ENCODE measurements at regions not wholly inside any gene's neighbourhood (a gene's known extent, or its start where the extent isn't known, plus 50 kb on each side); places are given as distances from the start of the nearest gene placed in this dataset.
A peak's percentile ranks its signal among the peaks of the same experiment; 100 is the strongest.
"Not testable (repeated sequence)": the region's sequence is repeated elsewhere in the genome, so short reads cannot be mapped to it uniquely, and the experiment has no call there.

GRCh38 chr15:66959875-66960274, 105.5 kb upstream of the SMAD3 start:
- no peaks in the 10 kb centered on the region for H3K36me3 Mint-ChIP-seq
- H3K27ac Mint-ChIP-seq, result peak overlapping the region in 4 of 6 donors; percentile 15 to 69 (median 32)
- H3K4me3 Mint-ChIP-seq, result no peak overlapping the region
- DNase-seq, result no peak
- H3K27me3 Mint-ChIP-seq, result peaks cover 0 to 5% (median 4%) of the 10 kb centered on the region in 3 donors
- peaks cover 10 to 17% (median 15%) of the 10 kb centered on the region in 3 donors for H3K4me1 Mint-ChIP-seq
- H3K9me3 Mint-ChIP-seq, result no peaks in the 10 kb centered on the region
- no peak for ATAC-seq (ENCODE audit: low read depth in 2 of 2)

GRCh38 chr15:66960519-66960918, 104.9 kb upstream of the SMAD3 start:
- DNase-seq (no peak), ATAC-seq (ENCODE audit: low read depth in 2 of 2) (no peak)
- H3K9me3 Mint-ChIP-seq, result no peaks in the 10 kb centered on the region
- H3K27ac Mint-ChIP-seq, result no peak overlapping the region
- peaks cover 10 to 17% (median 15%) of the 10 kb centered on the region in 3 donors for H3K4me1 Mint-ChIP-seq
- H3K36me3 Mint-ChIP-seq, result no peaks in the 10 kb centered on the region
- H3K4me3 Mint-ChIP-seq, result no peak overlapping the region
- peaks cover 0 to 5% (median 4%) of the 10 kb centered on the region in 3 donors for H3K27me3 Mint-ChIP-seq

- DNase-seq (no peak), ATAC-seq (ENCODE audit: low read depth in 2 of 2) (no peak)
- H3K4me3 Mint-ChIP-seq, result no peak overlapping the region
- no peaks in the 10 kb centered on the region for H3K9me3 Mint-ChIP-seq
- peaks cover 10 to 20% (median 14%) of the 10 kb centered on the region in 3 donors for H3K4me1 Mint-ChIP-seq
- H3K27me3 Mint-ChIP-seq, result peaks cover 0 to 5% (median 0%) of the 10 kb centered on the region in 3 donors
- H3K27ac Mint-ChIP-seq, result no peak overlapping the region
- H3K36me3 Mint-ChIP-seq, result no peaks in the 10 kb centered on the region
Observed at GRCh38 chr15:66961407-66961884, 104.0 kb upstream of the SMAD3 start.

- Mint-ChIP-seq H3K36me3 (no peaks in the 10 kb centered on the region), H3K4me3 (no peak overlapping the region), H3K9me3 (no peaks in the 10 kb centered on the region), H3K4me1 (peaks cover 8 to 21% (median 14%) of the 10 kb centered on the region in 3 donors), H3K27me3 (peaks cover 0 to 5% (median 0%) of the 10 kb centered on the region in 3 donors), H3K27ac (no peak overlapping the region)
- no peak for DNase-seq
- no peak for ATAC-seq (ENCODE audit: low read depth in 2 of 2)
Observed at GRCh38 chr15:66961901-66962300, 103.5 kb upstream of the SMAD3 start.

GRCh38 chr15:66962522-66962921, 102.9 kb upstream of the SMAD3 start:
- Mint-ChIP-seq H3K4me3 (no peak overlapping the region), H3K27ac (no peak overlapping the region), H3K4me1 (peaks cover 1 to 21% (median 10%) of the 10 kb centered on the region in 3 donors), H3K27me3 (peaks cover 0 to 7% (median 0%) of the 10 kb centered on the region in 3 donors), H3K9me3 (no peaks in the 10 kb centered on the region), H3K36me3 (no peaks in the 10 kb centered on the region)
- ATAC-seq (ENCODE audit: low read depth in 2 of 2) (no peak), DNase-seq (no peak)

- no peaks in the 10 kb centered on the region for H3K9me3 Mint-ChIP-seq
- H3K36me3 Mint-ChIP-seq, result no peaks in the 10 kb centered on the region
- H3K4me3 Mint-ChIP-seq, result no peak overlapping the region
Observed at GRCh38 chr15:66963084-66963483, 102.3 kb upstream of the SMAD3 start.

GRCh38 chr15:66963710-66964109, 101.7 kb upstream of the SMAD3 start:
- Mint-ChIP-seq H3K36me3 (no peaks in the 10 kb centered on the region), H3K4me3 (no peak overlapping the region), H3K27ac (peak overlapping the region in 1 of 6 donors; percentile 51), H3K9me3 (no peaks in the 10 kb centered on the region), H3K4me1 (peaks cover 0 to 21% (median 10%) of the 10 kb centered on the region in 3 donors), H3K27me3 (peaks cover 0 to 5% (median 0%) of the 10 kb centered on the region in 3 donors)
- no peak for ATAC-seq (ENCODE audit: low read depth in 2 of 2)
- DNase-seq, result no peak

More at GRCh38 chr15:66963084-66963483, 102.3 kb upstream of the SMAD3 start:
- peaks cover 0 to 8% (median 0%) of the 10 kb centered on the region in 3 donors for H3K27me3 Mint-ChIP-seq
- H3K27ac Mint-ChIP-seq, result no peak overlapping the region
- H3K4me1 Mint-ChIP-seq, result peaks cover 0 to 21% (median 10%) of the 10 kb centered on the region in 3 donors
- no peak for DNase-seq
- no peak for ATAC-seq (ENCODE audit: low read depth in 2 of 2)

GRCh38 chr15:66964111-66964738, 101.2 kb upstream of the SMAD3 start:
- no peaks in the 10 kb centered on the region for H3K9me3 Mint-ChIP-seq
- H3K27me3 Mint-ChIP-seq, result peaks cover 0 to 5% (median 0%) of the 10 kb centered on the region in 3 donors
- H3K27ac Mint-ChIP-seq, result peak overlapping the region in 2 of 6 donors; percentile 39 to 51
- H3K36me3 Mint-ChIP-seq, result no peaks in the 10 kb centered on the region
- ATAC-seq (ENCODE audit: low read depth in 2 of 2), result no peak
- peaks cover 0 to 16% (median 8%) of the 10 kb centered on the region in 3 donors for H3K4me1 Mint-ChIP-seq
- no peak for DNase-seq
- no peak overlapping the region for H3K4me3 Mint-ChIP-seq

GRCh38 chr15:66964791-66965190, 100.6 kb upstream of the SMAD3 start:
- DNase-seq (no peak), ATAC-seq (ENCODE audit: low read depth in 2 of 2) (no peak)
- H3K27ac Mint-ChIP-seq, result peak overlapping the region in 2 of 6 donors; percentile 13 to 39
- no peaks in the 10 kb centered on the region for H3K9me3 Mint-ChIP-seq
- peaks cover 0 to 5% (median 0%) of the 10 kb centered on the region in 3 donors for H3K27me3 Mint-ChIP-seq
- peaks cover 0 to 10% (median 6%) of the 10 kb centered on the region in 3 donors for H3K4me1 Mint-ChIP-seq
- no peaks in the 10 kb centered on the region for H3K36me3 Mint-ChIP-seq
- no peak overlapping the region for H3K4me3 Mint-ChIP-seq

GRCh38 chr15:66965201-66965900, 100.1 kb upstream of the SMAD3 start:
- H3K4me3 Mint-ChIP-seq, result no peak overlapping the region
- no peak for ATAC-seq (ENCODE audit: low read depth in 2 of 2)
- peaks cover 0 to 9% (median 4%) of the 10 kb centered on the region in 3 donors for H3K4me1 Mint-ChIP-seq
- peak overlapping the region in 1 of 6 donors; percentile 65 for H3K27ac Mint-ChIP-seq
- H3K27me3 Mint-ChIP-seq, result peaks cover 0 to 5% (median 0%) of the 10 kb centered on the region in 3 donors
- DNase-seq, result no peak
- no peaks in the 10 kb centered on the region for H3K36me3 Mint-ChIP-seq
- no peaks in the 10 kb centered on the region for H3K9me3 Mint-ChIP-seq

- H3K36me3 Mint-ChIP-seq, result no peaks in the 10 kb centered on the region
- H3K9me3 Mint-ChIP-seq, result no peaks in the 10 kb centered on the region
- H3K27ac Mint-ChIP-seq, result peak overlapping the region in 2 of 6 donors; percentile 6 to 12
- ATAC-seq (ENCODE audit: low read depth in 2 of 2) (peak in 1 of 2 donors; percentile 52), DNase-seq (no peak)
- peaks cover 0 to 5% (median 0%) of the 10 kb centered on the region in 3 donors for H3K27me3 Mint-ChIP-seq
- H3K4me1 Mint-ChIP-seq, result peaks cover 0 to 11% (median 4%) of the 10 kb centered on the region in 3 donors
- no peak overlapping the region for H3K4me3 Mint-ChIP-seq
Observed at GRCh38 chr15:66966256-66966655, 99.1 kb upstream of the SMAD3 start.

- no peak for DNase-seq
- peaks cover 0 to 5% (median 0%) of the 10 kb centered on the region in 3 donors for H3K27me3 Mint-ChIP-seq
- H3K36me3 Mint-ChIP-seq, result no peaks in the 10 kb centered on the region
- peak overlapping the region in 2 of 6 donors; percentile 5 to 48 for H3K27ac Mint-ChIP-seq
- no peak for ATAC-seq (ENCODE audit: low read depth in 2 of 2)
- no peaks in the 10 kb centered on the region for H3K9me3 Mint-ChIP-seq
- H3K4me3 Mint-ChIP-seq, result no peak overlapping the region
- H3K4me1 Mint-ChIP-seq, result peaks cover 0 to 18% (median 4%) of the 10 kb centered on the region in 3 donors
Observed at GRCh38 chr15:66968806-66969596, 96.4 kb upstream of the SMAD3 start.

GRCh38 chr15:66974131-66974530, 91.3 kb upstream of the SMAD3 start:
- not testable (repeated sequence) for DNase-seq; H3K9me3 Mint-ChIP-seq; ATAC-seq (ENCODE audit: low read depth in 2 of 2); H3K27ac Mint-ChIP-seq; H3K4me3 Mint-ChIP-seq; H3K27me3 Mint-ChIP-seq; H3K36me3 Mint-ChIP-seq
- peaks cover 0 to 15% (median 6%) of the 10 kb centered on the region in 3 donors for H3K4me1 Mint-ChIP-seq

Data from naive B cell (primary cell).